ENCODE measurements at regions not wholly inside any gene's neighbourhood (a gene's known extent, or its start where the extent isn't known, plus 50 kb on each side); places are given as distances from the start of the nearest gene placed in this dataset.

DNA sequence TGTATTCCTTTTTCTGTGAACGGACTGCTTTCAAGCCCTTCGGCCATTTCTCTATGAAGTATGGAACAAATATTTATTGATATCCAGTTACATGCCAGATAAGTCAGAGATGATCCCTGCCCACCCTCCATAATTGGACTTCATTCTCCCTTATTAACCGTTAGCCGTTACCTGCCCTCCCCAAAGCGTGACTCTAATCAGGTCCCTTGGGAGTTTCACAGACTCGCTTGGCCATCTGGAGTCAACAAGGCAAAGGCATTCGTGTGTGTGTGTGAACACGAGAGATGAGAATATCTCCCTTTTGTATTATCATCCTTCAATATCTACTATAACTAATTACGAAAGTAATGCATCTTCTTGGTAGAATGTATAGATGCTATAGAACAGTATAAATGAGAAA, 314.5 kb downstream of the TLE3 start:
- no peaks in the 10 kb centered on the region for H3K79me2 ChIP-seq (ENCODE audit: insufficient read depth, low read depth, low read length)
- no peak for TF ChIP-seq EZH2phosphoT487 (IDR thresholded peaks at IDR 0.05; ENCODE audit: borderline replicate concordance, low read depth, low read length)
- TF ChIP-seq, protein P1, sequence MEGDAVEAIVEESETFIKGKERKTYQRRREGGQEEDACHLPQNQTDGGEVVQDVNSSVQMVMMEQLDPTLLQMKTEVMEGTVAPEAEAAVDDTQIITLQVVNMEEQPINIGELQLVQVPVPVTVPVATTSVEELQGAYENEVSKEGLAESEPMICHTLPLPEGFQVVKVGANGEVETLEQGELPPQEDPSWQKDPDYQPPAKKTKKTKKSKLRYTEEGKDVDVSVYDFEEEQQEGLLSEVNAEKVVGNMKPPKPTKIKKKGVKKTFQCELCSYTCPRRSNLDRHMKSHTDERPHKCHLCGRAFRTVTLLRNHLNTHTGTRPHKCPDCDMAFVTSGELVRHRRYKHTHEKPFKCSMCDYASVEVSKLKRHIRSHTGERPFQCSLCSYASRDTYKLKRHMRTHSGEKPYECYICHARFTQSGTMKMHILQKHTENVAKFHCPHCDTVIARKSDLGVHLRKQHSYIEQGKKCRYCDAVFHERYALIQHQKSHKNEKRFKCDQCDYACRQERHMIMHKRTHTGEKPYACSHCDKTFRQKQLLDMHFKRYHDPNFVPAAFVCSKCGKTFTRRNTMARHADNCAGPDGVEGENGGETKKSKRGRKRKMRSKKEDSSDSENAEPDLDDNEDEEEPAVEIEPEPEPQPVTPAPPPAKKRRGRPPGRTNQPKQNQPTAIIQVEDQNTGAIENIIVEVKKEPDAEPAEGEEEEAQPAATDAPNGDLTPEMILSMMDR (conservative IDR thresholded peaks at IDR 0.05; ENCODE audit: low read length) = no peak
- no TSS peak for BruUV-seq (replicated peaks)
- intact Hi-C loops (cut with micrococcal nuclease; ENCODE audit: unreplicated experiment) = no loop called here
- no peaks in the 10 kb centered on the region for H3K36me3 ChIP-seq (ENCODE audit: insufficient read depth, low read length)
- DNase-seq (ENCODE audit: low spot score) = peak; percentile 85
- peak overlapping the region; percentile 69 for H3K4me2 ChIP-seq (ENCODE audit: low read length)
- no peaks in the 10 kb centered on the region for H4K20me1 ChIP-seq (ENCODE audit: insufficient read depth, low read length)
- peak overlapping the region; percentile 54 for H3K27ac ChIP-seq (ENCODE audit: low read depth, low read length, poor library complexity, severe bottlenecking)
- POLR2A ChIA-PET = no interaction called here
- CTCF ChIA-PET (ENCODE audit: unreplicated experiment) = no interaction called here
- H3K9me2 ChIP-seq (ENCODE audit: insufficient read depth, low read length) = no peaks in the 10 kb centered on the region
- peak overlapping the region; percentile 69; the same call in 1 of the 2 replicates for H2AFZ ChIP-seq (ENCODE audit: low read length)
- H3K4me3 ChIP-seq (ENCODE audit: low read depth, low read length, poor library complexity, severe bottlenecking) = peak overlapping the region; percentile 50
- H3K4me1 ChIP-seq (ENCODE audit: insufficient read depth, low read length, poor library complexity, severe bottlenecking) = peaks cover 32% of the 10 kb centered on the region
- H3K9me3 ChIP-seq (ENCODE audit: low read length) = no peaks in the 10 kb centered on the region

DNA sequence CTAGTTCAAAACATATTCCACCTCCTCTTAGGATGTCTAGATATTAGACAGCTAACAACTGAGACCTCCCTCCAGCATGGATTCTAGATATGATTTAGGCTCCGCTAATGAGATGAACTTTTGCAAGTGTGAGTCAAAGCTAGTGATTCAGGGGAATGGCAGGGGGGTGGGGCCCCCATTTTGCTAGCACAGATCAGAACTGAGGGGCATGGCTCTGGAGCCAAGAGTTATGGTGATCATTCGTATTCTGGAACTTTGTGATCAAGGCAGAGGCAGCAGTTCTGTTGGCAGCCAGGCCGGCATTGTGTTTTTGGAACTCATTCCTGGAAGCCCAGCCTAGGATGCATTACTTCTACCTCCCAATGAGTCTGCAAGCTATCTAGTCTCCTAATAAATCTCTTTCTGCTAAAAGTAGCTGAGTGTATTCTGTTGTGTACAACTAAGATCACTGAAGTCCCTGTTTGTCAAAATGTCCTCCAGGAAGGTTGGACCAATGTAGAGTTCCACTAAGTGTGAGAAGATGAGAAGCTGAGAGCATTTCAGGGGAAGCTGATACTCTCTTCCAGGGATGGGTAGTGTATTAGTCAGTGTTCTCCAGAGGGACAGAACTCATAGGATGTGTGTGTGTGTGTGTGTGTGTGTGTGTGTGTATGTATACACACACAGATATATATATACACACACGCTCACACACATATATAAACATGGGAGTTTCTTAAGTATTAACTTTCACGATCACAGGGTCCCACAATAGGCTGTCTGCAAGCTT, 312.7 kb downstream of the TLE3 start:
- H3K36me3 ChIP-seq (ENCODE audit: insufficient read depth, low read length) = no peaks in the 10 kb centered on the region
- H3K4me1 ChIP-seq (ENCODE audit: insufficient read depth, low read length, poor library complexity, severe bottlenecking) = peaks cover 32% of the 10 kb centered on the region
- H3K9me2 ChIP-seq (ENCODE audit: insufficient read depth, low read length) = no peaks in the 10 kb centered on the region
- ChIA-PET POLR2A (no interaction called here), CTCF (ENCODE audit: unreplicated experiment) (no interaction called here)
- H3K4me3 ChIP-seq (ENCODE audit: low read depth, low read length, poor library complexity, severe bottlenecking) = no peak overlapping the region
- H3K9me3 ChIP-seq (ENCODE audit: low read length) = no peaks in the 10 kb centered on the region
- TF ChIP-seq, protein P1 (conservative IDR thresholded peaks at IDR 0.05; ENCODE audit: low read length) = no peak
- TF ChIP-seq EZH2phosphoT487 (IDR thresholded peaks at IDR 0.05; ENCODE audit: borderline replicate concordance, low read depth, low read length) = no peak
- no peaks in the 10 kb centered on the region for H3K79me2 ChIP-seq (ENCODE audit: insufficient read depth, low read depth, low read length)
- no peak overlapping the region for H2AFZ ChIP-seq (ENCODE audit: low read length)
- no peak for DNase-seq (ENCODE audit: low spot score)
- no peaks in the 10 kb centered on the region for H4K20me1 ChIP-seq (ENCODE audit: insufficient read depth, low read length)
- no TSS peak for BruUV-seq (replicated peaks)
- no peak overlapping the region for H3K27ac ChIP-seq (ENCODE audit: low read depth, low read length, poor library complexity, severe bottlenecking)
- no peak overlapping the region for H3K4me2 ChIP-seq (ENCODE audit: low read length)
- intact Hi-C loops (cut with micrococcal nuclease; ENCODE audit: unreplicated experiment) = no loop called here

DNA sequence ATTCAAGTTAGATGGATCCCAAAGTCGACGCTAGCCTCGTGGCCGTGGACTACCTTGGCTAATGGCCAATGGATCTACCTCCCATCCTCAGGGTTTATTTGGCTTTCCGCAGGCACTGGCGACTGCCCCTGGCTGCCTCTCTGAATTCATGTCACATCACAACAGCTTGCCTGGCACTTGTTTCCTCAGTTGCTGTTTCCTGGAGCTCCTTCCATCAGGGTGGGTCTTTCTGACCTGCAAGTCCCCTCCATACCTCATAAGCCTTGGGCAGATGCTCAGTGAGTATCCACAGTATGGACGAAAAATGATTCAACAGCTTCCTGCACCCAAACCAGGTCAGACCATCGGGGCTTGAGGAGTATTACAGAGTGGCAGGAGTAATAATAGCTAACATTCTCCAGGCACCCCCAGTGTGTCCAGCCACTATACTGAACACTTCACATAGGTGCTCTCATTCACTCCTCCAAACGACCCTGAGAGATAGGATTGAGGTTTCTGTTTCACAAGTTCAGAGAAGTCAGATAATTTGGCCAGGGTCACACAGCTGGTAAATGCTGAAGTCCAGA, 311.5 kb downstream of the TLE3 start:
- intact Hi-C loops (cut with micrococcal nuclease; ENCODE audit: unreplicated experiment) = no loop called here
- Histone ChIP-seq H3K9me3 (ENCODE audit: low read length) (no peaks in the 10 kb centered on the region), H3K9me2 (ENCODE audit: insufficient read depth, low read length) (no peaks in the 10 kb centered on the region), H2AFZ (ENCODE audit: low read length) (no peak overlapping the region), H3K36me3 (ENCODE audit: insufficient read depth, low read length) (no peaks in the 10 kb centered on the region), H3K4me1 (ENCODE audit: insufficient read depth, low read length, poor library complexity, severe bottlenecking) (peaks cover 26% of the 10 kb centered on the region), H4K20me1 (ENCODE audit: insufficient read depth, low read length) (no peaks in the 10 kb centered on the region), H3K4me3 (ENCODE audit: low read depth, low read length, poor library complexity, severe bottlenecking) (no peak overlapping the region), H3K27ac (ENCODE audit: low read depth, low read length, poor library complexity, severe bottlenecking) (no peak overlapping the region), H3K4me2 (ENCODE audit: low read length) (no peak overlapping the region), H3K79me2 (ENCODE audit: insufficient read depth, low read depth, low read length) (no peaks in the 10 kb centered on the region)
- no peak for DNase-seq (ENCODE audit: low spot score)
- CTCF ChIA-PET (ENCODE audit: unreplicated experiment) = no interaction called here
- no TSS peak for BruUV-seq (replicated peaks)
- POLR2A ChIA-PET = interaction anchor here (0.6 to 1.3 kb wide), 2 partner anchors 121 to 134 kb away, joined by 4 to 5 read pairs; no protein-coding TSS in a partner anchor
- no peak for TF ChIP-seq EZH2phosphoT487 (IDR thresholded peaks at IDR 0.05; ENCODE audit: borderline replicate concordance, low read depth, low read length)
- TF ChIP-seq, protein P1 (conservative IDR thresholded peaks at IDR 0.05; ENCODE audit: low read length) = no peak
